Pancreas (tissue), 10 donors: ENCODE measurements at regions not wholly inside any gene's neighbourhood (a gene's known extent, or its start where the extent isn't known, plus 50 kb on each side); places are given as distances from the start of the nearest gene placed in this dataset.

Experiments
- ATAC-seq, 4 donors: fragments of 200-7000 bp; cut with Tn5 transposase; one replicate each; pipeline versions ENCODE4 v1.8.0 to v1.9.1; 2020; ENCODE audit warnings: mild to moderate bottlenecking in 4 of 4, moderate library complexity in 4 of 4
- DNase-seq, 6 donors: peaks; one replicate each; pipeline ENCODE4 v3.0.0-alpha.2; 2020
- FAIRE-seq: peaks from 2 replicates; lab custom pipeline; 2012; peaks lifted over from hg19 to GRCh38; lab: Jason Lieb, UNC
- H3K27ac ChIP-seq, 4 donors: fragments of 200-600 bp; sonication (generic); 1 replicate in 3 of 4; 2 replicates in 1 of 4; pipeline versions ENCODE4 v1.5.0 to v1.8.0; 2020
- H3K27me3 ChIP-seq, 4 donors: fragments of 200-600 bp; one replicate each; pipeline ENCODE4 v1.8.0; 2021
- H3K36me3 ChIP-seq, 3 donors: fragments of 200-600 bp; sonication (generic) in 1 of 3; one replicate each; pipeline versions ENCODE4 v1.5.0 to v1.8.0; 2020 to 2021
- H3K4me1 ChIP-seq, 3 donors: fragments of 200-600 bp; one replicate each; pipeline ENCODE4 v1.8.0; 2021
- H3K4me3 ChIP-seq, 4 donors: fragments of 200-600 bp; sonication (generic) in 2 of 4; one replicate each; pipeline versions ENCODE4 v1.5.0 to v1.8.0; 2020 to 2021
- H3K9me3 ChIP-seq, 4 donors: fragments of 200-600 bp; one replicate each; pipeline ENCODE4 v1.8.0; 2021
- CTCF ChIP-seq, 4 donors: fragments of 200-600 bp; sonication (generic) in 3 of 4; IDR thresholded peaks; one replicate each; pipeline versions ENCODE4 v1.5.0 to v1.8.0; 2021; ENCODE audit warnings: antibody characterized with exemption in 4 of 4
- WGBS, 2 donors: extraction: QIAGEN DNeasy Blood & Tissue Kit; methylation state at CpG; one replicate each; pipeline ENCODE4 v1.1.7; 2013; 5-methylcytosine and 5-hydroxymethylcytosine counted together
- intact Hi-C, 3 donors: fragments of 100-400 bp; cut with DNase I; formaldehyde crosslinking; loops; one replicate each; pipeline versions ENCODE4 v1.11.1 to v1.14.2; 2022
- donor health status: healthy with polysubstance abuse.
- donor health status: DM: no; HTN: no; CAD: no; lungs with moderate emphysema.
- donor health status: DM: no; HTN: no; CAD: no.
- donor health status: control.
- donor health status: control.
- donor health status: Bipolar disorder and iron deficiency.
- donor health status: DM: yes; HTN: yes; CAD: no.
- donor health status: DM: no; HTN: no; CAD: no.
- donor health status: DM: no; HTN: no; CAD: no.
- donor health status: DM: yes; HTN: yes; CAD: no.

- intact Hi-C loops, result loop anchor here in 2 of 3 donors (5.0 to 10.0 kb wide), 2 partner anchors 52 to 55 kb away; no protein-coding TSS in a partner anchor
- Histone ChIP-seq H3K27ac (no peak overlapping the region), H3K4me1 (no peaks in the 10 kb centered on the region), H3K4me3 (no peak overlapping the region), H3K36me3 (no peaks in the 10 kb centered on the region), H3K27me3 (peaks cover 0 to 4% (median 0%) of the 10 kb centered on the region in 4 donors), H3K9me3 (no peaks in the 10 kb centered on the region)
- WGBS, 2 donors, result 66 to 69% methylated on average over 3 of the region's 3 CpGs
- no peak for ATAC-seq
- no peak for FAIRE-seq
- no peak for TF ChIP-seq CTCF (IDR thresholded peaks at IDR 0.05)
- DNase-seq, result no peak
Measured at GRCh38 chr17:34710226-34710625, 130.8 kb downstream of the TMEM132E start.

GRCh38 chr17:34709158-34709754, 129.9 kb downstream of the TMEM132E start:
- H3K36me3 ChIP-seq, result no peaks in the 10 kb centered on the region
- no peaks in the 10 kb centered on the region for H3K4me1 ChIP-seq
- no peak overlapping the region for H3K27ac ChIP-seq
- DNase-seq (no peak), FAIRE-seq (no peak), ATAC-seq (peak in 2 of 4 donors; percentile 19 to 67)
- H3K4me3 ChIP-seq, result no peak overlapping the region
- peaks cover 0 to 5% (median 2%) of the 10 kb centered on the region in 4 donors for H3K27me3 ChIP-seq
- 37 to 38% methylated on average over 8 of the region's 8 CpGs for WGBS, 2 donors
- no peaks in the 10 kb centered on the region for H3K9me3 ChIP-seq
- no peak for TF ChIP-seq CTCF (IDR thresholded peaks at IDR 0.05)
- intact Hi-C loops, result no loop called here

DNA sequence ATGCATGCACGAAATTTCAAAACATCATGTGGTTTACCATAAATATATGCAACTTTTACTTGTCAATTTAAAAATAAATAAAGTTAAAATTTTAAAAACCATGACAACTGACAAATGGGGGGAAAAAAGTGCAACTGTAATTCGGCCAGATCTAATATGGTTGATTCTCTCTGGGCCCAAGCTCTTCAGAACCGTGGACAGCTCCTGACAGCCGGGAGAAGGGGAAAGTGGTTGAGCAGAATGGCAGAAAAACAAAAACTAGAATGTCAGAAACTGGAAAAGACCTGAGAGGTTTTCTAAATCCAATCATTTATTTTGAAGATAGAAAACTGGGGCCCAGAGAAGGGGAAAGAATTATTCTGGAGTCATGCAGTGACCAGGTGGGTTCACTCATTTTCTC, 126.6 kb downstream of the TMEM132E start:
- whole genome bisulfite sequencing, 2 donors, result 4 to 7% methylated on average over 4 of the region's 4 CpGs
- DNase-seq (no peak), FAIRE-seq (no peak)

DNA sequence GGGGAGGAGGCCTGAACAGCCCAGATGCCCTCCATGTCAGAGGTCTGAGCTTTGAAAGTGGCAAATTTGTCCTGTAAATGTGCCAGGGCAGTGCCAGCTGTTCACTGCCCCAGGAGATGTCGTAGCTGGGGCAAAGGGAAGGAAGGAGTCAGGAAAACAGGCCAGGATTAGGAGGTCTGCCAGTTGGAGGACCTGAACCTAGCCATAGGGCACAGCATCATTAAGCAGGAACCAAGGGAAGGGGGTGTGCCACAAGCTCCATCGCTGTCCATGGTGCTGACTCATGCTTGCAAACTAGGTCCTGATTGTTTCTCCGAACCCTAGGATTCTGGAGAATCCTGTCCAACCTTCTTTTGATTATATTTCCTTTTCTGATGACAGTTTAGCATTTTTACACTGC, 124.2 kb downstream of the TMEM132E start:
- H3K36me3 ChIP-seq, result no peaks in the 10 kb centered on the region
- DNase-seq (peak in 1 of 6 donors; percentile 62), FAIRE-seq (no peak), ATAC-seq (peak in 1 of 4 donors; percentile 51)
- whole genome bisulfite sequencing, 2 donors, result 17 to 20% methylated on average over 3 of the region's 3 CpGs
- intact Hi-C loops, result no loop called here
- H3K9me3 ChIP-seq, result no peaks in the 10 kb centered on the region
- H3K4me3 ChIP-seq, result no peak overlapping the region
- H3K27ac ChIP-seq, result no peak overlapping the region
- TF ChIP-seq CTCF (IDR thresholded peaks at IDR 0.05), result no peak
- peaks cover 0 to 9% (median 0%) of the 10 kb centered on the region in 4 donors for H3K27me3 ChIP-seq
- no peaks in the 10 kb centered on the region for H3K4me1 ChIP-seq

More for the DNA sequence above, 126.6 kb downstream of the TMEM132E start:
- Histone ChIP-seq H3K27ac (no peak overlapping the region), H3K27me3 (peaks cover 0 to 9% (median 2%) of the 10 kb centered on the region in 4 donors), H3K4me3 (no peak overlapping the region), H3K36me3 (no peaks in the 10 kb centered on the region), H3K9me3 (no peaks in the 10 kb centered on the region), H3K4me1 (no peaks in the 10 kb centered on the region)
- TF ChIP-seq CTCF (IDR thresholded peaks at IDR 0.05), result no peak
- no peak for ATAC-seq
- intact Hi-C loops, result no loop called here

GRCh38 chr17:34699181-34699580, 119.8 kb downstream of the TMEM132E start:
- DNase-seq (no peak), ATAC-seq (no peak), FAIRE-seq (no peak)
- peaks cover 0 to 14% (median 0%) of the 10 kb centered on the region in 4 donors for H3K27me3 ChIP-seq
- H3K4me1 ChIP-seq, result no peaks in the 10 kb centered on the region
- intact Hi-C loops, result no loop called here
- 33 to 44% methylated on average over 4 of the region's 4 CpGs for WGBS, 2 donors
- no peak overlapping the region for H3K4me3 ChIP-seq
- H3K27ac ChIP-seq, result no peak overlapping the region
- no peaks in the 10 kb centered on the region for H3K9me3 ChIP-seq
- H3K36me3 ChIP-seq, result no peaks in the 10 kb centered on the region
- no peak for TF ChIP-seq CTCF (IDR thresholded peaks at IDR 0.05)
